ENCODE measurements at regions not wholly inside any gene's neighbourhood (a gene's known extent, or its start where the extent isn't known, plus 50 kb on each side); places are given as distances from the start of the nearest gene placed in this dataset.
A peak's percentile ranks its signal among the peaks of the same experiment; 100 is the strongest.

GRCh38 chr19:24004166-24004565, 82.8 kb upstream of the ZNF254 start:
- ChIA-PET POLR2A (no interaction called here), CTCF (no interaction called here)
- H3K27me3 ChIP-seq (ENCODE audit: control insufficient read depth, insufficient read depth, low read length) = no peaks in the 10 kb centered on the region
- TF ChIP-seq CTCF (IDR thresholded peaks at IDR 0.05; ENCODE audit: low read depth, low read length) = no peak
- peaks cover 50% of the 10 kb centered on the region for H3K9me3 ChIP-seq (ENCODE audit: control insufficient read depth, insufficient read depth, low read length)
- H3K27ac ChIP-seq (ENCODE audit: low read depth, low read length) = no peak overlapping the region
- no peak for DNase-seq (ENCODE audit: low read depth, low spot score)
- H3K4me3 ChIP-seq (ENCODE audit: low read depth, low read length) = no peak overlapping the region

- Histone ChIP-seq H3K27ac (ENCODE audit: low read depth, low read length) (no peak overlapping the region), H3K27me3 (ENCODE audit: control insufficient read depth, insufficient read depth, low read length) (no peaks in the 10 kb centered on the region), H3K4me3 (ENCODE audit: low read depth, low read length) (no peak overlapping the region), H3K9me3 (ENCODE audit: control insufficient read depth, insufficient read depth, low read length) (no peaks in the 10 kb centered on the region; the same call in 1 of the 2 replicates)
- POLR2A ChIA-PET = no interaction called here
- no peak for TF ChIP-seq CTCF (IDR thresholded peaks at IDR 0.05; ENCODE audit: low read depth, low read length)
- DNase-seq (ENCODE audit: low read depth, low spot score) = no peak
- CTCF ChIA-PET = interaction anchor here (0.6 kb wide), 1 partner anchor 88 kb away, joined by 3 read pairs; no protein-coding TSS in a partner anchor
Observed at GRCh38 chr19:24029941-24030636, 56.9 kb upstream of the ZNF254 start.

GRCh38 chr19:24032651-24033050, 54.3 kb upstream of the ZNF254 start:
- no peak for DNase-seq (ENCODE audit: low read depth, low spot score)
- no peak for TF ChIP-seq CTCF (IDR thresholded peaks at IDR 0.05; ENCODE audit: low read depth, low read length)
- ChIA-PET CTCF (interaction anchor here (0.8 kb wide), 1 partner anchor 13 kb away, joined by 3 read pairs; no protein-coding TSS in a partner anchor), POLR2A (interaction anchor here (0.5 to 1.9 kb wide), 4 partner anchors 54 to 346 kb away, joined by 3 to 13 read pairs (median 4); partner anchors contain the start of genes ZNF254, ZNF675 and ZNF726)
- H3K9me3 ChIP-seq (ENCODE audit: control insufficient read depth, insufficient read depth, low read length) = peaks cover 5% of the 10 kb centered on the region; the same call in 1 of the 2 replicates
- no peaks in the 10 kb centered on the region for H3K27me3 ChIP-seq (ENCODE audit: control insufficient read depth, insufficient read depth, low read length)
- H3K27ac ChIP-seq (ENCODE audit: low read depth, low read length) = no peak overlapping the region
- H3K4me3 ChIP-seq (ENCODE audit: low read depth, low read length) = no peak overlapping the region

- H3K27me3 ChIP-seq (ENCODE audit: control insufficient read depth, insufficient read depth, low read length) = no peaks in the 10 kb centered on the region
- H3K27ac ChIP-seq (ENCODE audit: low read depth, low read length) = peak overlapping the region; percentile 100
- POLR2A ChIA-PET = interaction anchor here (0.5 to 1.9 kb wide), 4 partner anchors 54 to 346 kb away, joined by 3 to 13 read pairs (median 4); partner anchors contain the start of genes ZNF254, ZNF675 and ZNF726
- CTCF ChIA-PET = interaction anchor here (0.7 to 1.5 kb wide), 2 partner anchors 15 to 126 kb away, joined by 3 to 6 read pairs; no protein-coding TSS in a partner anchor
- peak overlapping the region; percentile 85 for H3K4me3 ChIP-seq (ENCODE audit: low read depth, low read length)
- peak; percentile 15; the same call in 1 of the 2 replicates for TF ChIP-seq CTCF (IDR thresholded peaks at IDR 0.05; ENCODE audit: low read depth, low read length)
- peak; percentile 76 for DNase-seq (ENCODE audit: low read depth, low spot score)
- H3K9me3 ChIP-seq (ENCODE audit: control insufficient read depth, insufficient read depth, low read length) = peaks cover 5% of the 10 kb centered on the region; the same call in 1 of the 2 replicates
Observed at GRCh38 chr19:24033301-24033962, 53.6 kb upstream of the ZNF254 start.

All from AG04450 (cell line).